ENCODE measurements at regions not wholly inside any gene's neighbourhood (a gene's known extent, or its start where the extent isn't known, plus 50 kb on each side); places are given as distances from the start of the nearest gene placed in this dataset.

DNA sequence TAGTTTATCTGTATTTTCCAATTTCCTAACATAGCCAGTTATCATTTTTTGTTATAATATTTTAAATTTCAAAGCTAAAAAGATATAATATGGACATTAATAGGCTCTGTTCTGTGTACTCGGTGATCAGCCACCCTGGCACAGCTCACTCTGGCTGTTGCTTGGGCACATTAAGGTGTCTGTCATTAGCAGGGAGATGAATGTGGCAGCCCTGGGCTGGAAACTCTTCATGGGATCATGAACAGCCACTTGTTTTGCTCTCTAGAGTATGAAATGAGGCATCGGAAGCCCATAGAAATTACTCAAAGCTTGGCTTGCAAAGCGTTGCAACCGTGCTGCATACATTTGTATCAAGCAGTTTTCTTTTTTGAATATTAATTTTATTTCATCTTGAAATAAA lies 233.2 kb downstream of the DACT1 start:
- TF ChIP-seq, protein P1, sequence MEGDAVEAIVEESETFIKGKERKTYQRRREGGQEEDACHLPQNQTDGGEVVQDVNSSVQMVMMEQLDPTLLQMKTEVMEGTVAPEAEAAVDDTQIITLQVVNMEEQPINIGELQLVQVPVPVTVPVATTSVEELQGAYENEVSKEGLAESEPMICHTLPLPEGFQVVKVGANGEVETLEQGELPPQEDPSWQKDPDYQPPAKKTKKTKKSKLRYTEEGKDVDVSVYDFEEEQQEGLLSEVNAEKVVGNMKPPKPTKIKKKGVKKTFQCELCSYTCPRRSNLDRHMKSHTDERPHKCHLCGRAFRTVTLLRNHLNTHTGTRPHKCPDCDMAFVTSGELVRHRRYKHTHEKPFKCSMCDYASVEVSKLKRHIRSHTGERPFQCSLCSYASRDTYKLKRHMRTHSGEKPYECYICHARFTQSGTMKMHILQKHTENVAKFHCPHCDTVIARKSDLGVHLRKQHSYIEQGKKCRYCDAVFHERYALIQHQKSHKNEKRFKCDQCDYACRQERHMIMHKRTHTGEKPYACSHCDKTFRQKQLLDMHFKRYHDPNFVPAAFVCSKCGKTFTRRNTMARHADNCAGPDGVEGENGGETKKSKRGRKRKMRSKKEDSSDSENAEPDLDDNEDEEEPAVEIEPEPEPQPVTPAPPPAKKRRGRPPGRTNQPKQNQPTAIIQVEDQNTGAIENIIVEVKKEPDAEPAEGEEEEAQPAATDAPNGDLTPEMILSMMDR (IDR thresholded peaks at IDR 0.05): no peak
- no peak for TF ChIP-seq EP300 (IDR thresholded peaks at IDR 0.05)
